Spleen (tissue), 7 donors: ENCODE measurements at regions not wholly inside any gene's neighbourhood (a gene's known extent, or its start where the extent isn't known, plus 50 kb on each side); places are given as distances from the start of the nearest gene placed in this dataset.

ENCODE experiments used
- CTCF ChIP-seq, 11 experiments: fragments of 200-600 bp in 7 of 11; fragments of 450-650 bp in 4 of 11; sonication (generic) in 4 of 11; IDR thresholded peaks in 8 of 11; conservative IDR thresholded peaks in 3 of 11; 1 replicate in 7 of 11; 2 replicates in 4 of 11; pipeline versions ENCODE4 v1.4.0 to v1.8.0; 2016 to 2021; ENCODE audit warnings: antibody characterized with exemption in 11 of 11, inconsistent platforms in 4 of 11, mild to moderate bottlenecking in 1 of 11
- POLR2AphosphoS5 ChIP-seq, 3 donors: sonication (generic); formaldehyde crosslinking; IDR thresholded peaks; one replicate each; pipeline ENCODE4 v1.5.1; 2017; ENCODE audit warnings: antibody characterized with exemption in 3 of 3
- donor health status: DM: no; HTN: no; CAD: no; lungs with moderate emphysema.
- donor health status: DM: no; HTN: no; CAD: no.
- donor health status: DM: no; HTN: no; CAD: no.

GRCh38 chr12:82213761-82214160 lies 144.4 kb downstream of the CCDC59 start:
- TF ChIP-seq CTCF (IDR thresholded peaks at IDR 0.05 in 8 of 11, conservative IDR thresholded peaks at IDR 0.05 in 3 of 11) (no peak), POLR2AphosphoS5 (IDR thresholded peaks at IDR 0.05) (no peak)
